MG63 (cell line): ENCODE measurements at regions not wholly inside any gene's neighbourhood (a gene's known extent, or its start where the extent isn't known, plus 50 kb on each side); places are given as distances from the start of the nearest gene placed in this dataset.
"Not testable (repeated sequence)": the region's sequence is repeated elsewhere in the genome, so short reads cannot be mapped to it uniquely, and the experiment has no call there.

ENCODE experiments used
- DNase-seq: peaks from one replicate; pipeline ENCODE4 v3.0.0-alpha.2; 2020
- H3K27me3 ChIP-seq: fragments of 250-450 bp; sonication (Bioruptor Pico); 2 replicates; pipeline ENCODE4 v1.5.1; 2020; ENCODE audit warnings: mild to moderate bottlenecking, moderate library complexity
- H3K36me3 ChIP-seq: fragments of 250-450 bp; sonication (Bioruptor Pico); 2 replicates; pipeline ENCODE4 v1.5.1; 2020; ENCODE audit warnings: mild to moderate bottlenecking, moderate library complexity
- H3K4me3 ChIP-seq: fragments of 250-450 bp; sonication (Bioruptor Pico); 2 replicates; pipeline ENCODE4 v1.5.1; 2020; ENCODE audit warnings: mild to moderate bottlenecking, moderate library complexity
- H3K9me3 ChIP-seq: fragments of 250-450 bp; sonication (Bioruptor Pico); 2 replicates; pipeline ENCODE4 v1.5.1; 2020; ENCODE audit warnings: mild to moderate bottlenecking, moderate library complexity

DNA sequence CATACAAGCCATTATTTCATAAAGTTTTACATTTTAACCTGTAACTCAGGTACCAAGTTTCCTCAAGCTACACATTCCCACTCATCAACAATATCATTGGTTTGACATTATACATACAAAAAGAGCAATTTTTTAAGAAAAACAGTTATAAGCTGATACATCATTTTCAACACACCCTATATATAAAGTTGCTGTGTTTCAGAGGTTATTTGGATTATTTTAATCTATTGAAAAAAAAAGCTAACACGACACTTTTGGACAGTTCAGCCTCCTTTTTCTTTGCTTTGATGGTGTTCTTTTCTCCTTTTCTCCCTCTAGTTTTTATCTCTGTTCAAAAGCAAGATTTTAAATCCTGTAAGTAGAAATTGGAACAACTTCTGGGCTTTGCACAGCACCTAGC is 175.9 kb upstream of the CREB1 start:
- Histone ChIP-seq H3K36me3 (no peaks in the 10 kb centered on the region), H3K4me3 (no peak overlapping the region), H3K27me3 (no peaks in the 10 kb centered on the region), H3K9me3 (no peaks in the 10 kb centered on the region)
- DNase-seq: no peak

DNA sequence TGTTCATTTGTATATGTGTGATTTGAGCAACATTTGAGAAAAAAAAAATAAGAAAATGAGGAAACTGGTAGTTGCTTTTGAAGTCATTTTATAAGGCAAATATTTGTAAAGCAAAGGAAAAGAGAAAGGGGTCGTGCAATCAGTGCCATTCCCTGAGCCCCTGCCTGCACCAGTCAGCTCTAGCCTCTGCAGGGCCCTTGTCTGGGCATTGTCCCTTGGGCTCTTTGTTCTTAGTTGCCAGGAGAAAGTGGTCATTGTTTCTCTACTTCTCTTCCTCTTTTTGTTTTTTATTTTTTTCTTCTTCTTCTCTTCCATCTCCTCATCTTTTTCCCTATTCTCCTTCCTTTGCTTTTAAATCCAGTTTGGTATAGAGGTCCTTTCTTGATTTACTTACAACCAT is 175.3 kb upstream of the CREB1 start:
- no peaks in the 10 kb centered on the region for H3K27me3 ChIP-seq
- no peak overlapping the region for H3K4me3 ChIP-seq
- no peaks in the 10 kb centered on the region for H3K36me3 ChIP-seq
- DNase-seq: no peak
- H3K9me3 ChIP-seq: no peaks in the 10 kb centered on the region

DNA sequence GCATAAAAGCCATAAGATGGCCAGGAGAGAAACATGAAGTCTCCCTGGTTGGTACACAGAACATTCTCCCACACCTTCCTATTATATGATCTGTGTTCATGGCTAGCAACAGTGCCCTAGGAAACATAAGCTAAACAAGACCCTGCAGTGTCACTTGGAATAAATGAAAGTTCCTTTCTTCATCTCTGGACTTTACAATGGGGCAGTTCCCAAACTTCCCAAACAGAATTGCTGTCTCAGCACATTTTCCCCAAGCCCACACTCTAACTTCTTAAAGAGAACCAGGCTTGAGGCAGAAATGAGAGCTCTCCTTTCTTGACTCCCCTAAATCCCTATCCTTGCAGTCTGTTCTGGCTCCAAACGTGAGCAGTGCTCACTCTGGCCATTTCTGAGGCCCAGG is 173.2 kb upstream of the CREB1 start:
- H3K9me3 ChIP-seq: no peaks in the 10 kb centered on the region
- no peak for DNase-seq

DNA sequence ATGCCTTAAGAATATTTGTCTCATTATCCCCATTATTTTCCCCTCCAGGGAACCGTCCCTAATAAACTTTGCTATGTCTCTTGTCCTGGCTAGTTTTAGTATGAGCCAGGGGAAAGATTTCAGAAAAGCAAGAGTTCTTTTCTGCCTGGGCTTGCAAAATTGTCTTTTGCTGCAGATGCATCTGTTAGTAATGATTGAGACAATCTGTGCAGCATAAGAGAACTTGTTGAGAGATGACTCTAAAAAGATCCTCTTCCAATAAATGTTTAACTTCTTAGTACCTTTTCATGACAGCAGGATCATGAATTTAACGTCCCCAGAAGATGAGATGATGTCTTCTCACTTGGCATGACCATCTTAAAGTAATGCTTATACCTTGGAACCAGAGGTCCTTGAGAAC is 172.5 kb upstream of the CREB1 start:
- no peaks in the 10 kb centered on the region for H3K27me3 ChIP-seq
- H3K4me3 ChIP-seq: no peak overlapping the region
- no peak for DNase-seq
- H3K9me3 ChIP-seq: no peaks in the 10 kb centered on the region
- H3K36me3 ChIP-seq: no peaks in the 10 kb centered on the region

More for the DNA sequence above, 173.2 kb upstream of the CREB1 start:
- H3K27me3 ChIP-seq: no peaks in the 10 kb centered on the region
- no peak overlapping the region for H3K4me3 ChIP-seq
- no peaks in the 10 kb centered on the region for H3K36me3 ChIP-seq

DNA sequence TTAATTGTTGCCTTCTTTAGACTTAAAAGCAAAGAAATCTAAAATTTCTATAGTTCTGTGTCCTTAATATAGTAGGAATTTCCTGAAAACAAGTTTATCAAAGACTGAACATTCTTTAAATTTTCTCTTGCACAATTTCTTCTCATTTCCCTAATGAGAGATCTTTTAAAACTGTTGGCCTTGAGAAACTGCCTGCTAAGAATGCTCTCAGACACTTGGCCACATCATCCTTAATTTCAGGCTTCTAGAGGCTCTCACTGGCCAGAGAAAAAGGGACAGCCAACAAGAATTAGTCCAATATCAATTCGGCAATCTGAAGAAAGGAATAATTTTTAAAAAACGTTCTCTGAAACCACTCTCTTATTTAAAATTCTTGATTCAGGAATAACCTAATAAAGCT is 167.0 kb upstream of the CREB1 start:
- H3K4me3 ChIP-seq: no peak overlapping the region
- H3K9me3 ChIP-seq: no peaks in the 10 kb centered on the region
- H3K27me3 ChIP-seq: no peaks in the 10 kb centered on the region
- DNase-seq: no peak
- H3K36me3 ChIP-seq: no peaks in the 10 kb centered on the region

DNA sequence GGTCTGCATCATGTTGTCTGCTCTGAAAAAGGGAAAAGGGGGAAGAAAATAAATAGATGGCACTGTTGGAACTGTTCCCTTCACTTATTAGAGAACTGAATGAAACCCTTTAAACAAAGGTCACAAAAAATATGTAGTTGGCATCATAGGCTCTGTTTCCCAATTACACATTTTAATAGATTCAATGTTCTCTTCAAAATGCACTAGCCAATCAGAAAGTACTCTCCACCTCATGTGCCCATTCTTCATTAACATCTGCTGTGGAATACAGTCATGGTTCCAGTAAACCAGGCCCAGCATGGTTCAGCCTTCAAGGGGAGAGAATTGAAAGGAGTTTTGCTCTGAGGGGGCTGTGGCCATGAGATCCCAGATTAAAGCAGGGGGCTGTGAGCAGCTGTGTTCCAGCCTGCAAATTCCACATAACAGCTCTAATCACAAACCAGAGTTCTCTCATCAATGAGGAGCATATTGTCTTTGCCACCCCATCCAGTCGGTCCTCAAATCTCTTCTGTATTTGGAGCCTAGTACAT is 165.9 kb upstream of the CREB1 start:
- H3K9me3 ChIP-seq: no peaks in the 10 kb centered on the region
- no peak overlapping the region for H3K4me3 ChIP-seq
- DNase-seq: no peak
- no peaks in the 10 kb centered on the region for H3K36me3 ChIP-seq
- no peaks in the 10 kb centered on the region for H3K27me3 ChIP-seq

DNA sequence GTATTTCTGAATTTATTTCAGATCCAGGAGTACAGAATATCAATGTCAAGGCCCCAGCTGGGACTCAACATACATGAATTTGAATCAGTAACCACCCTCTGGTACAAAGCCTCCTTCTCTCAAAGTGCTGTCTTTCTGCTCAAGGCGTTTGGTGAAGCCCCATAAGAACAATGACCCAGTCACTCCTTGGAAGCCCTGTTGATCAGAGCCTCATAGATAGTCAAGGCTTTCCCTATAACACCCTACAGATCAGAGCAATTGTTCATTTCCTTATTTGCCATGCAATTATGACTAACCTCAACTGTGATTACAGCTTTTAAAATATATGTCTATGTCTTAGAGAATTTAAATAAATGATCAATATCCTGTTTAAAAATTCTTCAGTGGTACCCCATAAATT is 159.1 kb upstream of the CREB1 start:
- H3K9me3 ChIP-seq: peaks cover 11% of the 10 kb centered on the region
- H3K27me3 ChIP-seq: no peaks in the 10 kb centered on the region
- DNase-seq: no peak
- H3K36me3 ChIP-seq: no peaks in the 10 kb centered on the region
- H3K4me3 ChIP-seq: no peak overlapping the region

DNA sequence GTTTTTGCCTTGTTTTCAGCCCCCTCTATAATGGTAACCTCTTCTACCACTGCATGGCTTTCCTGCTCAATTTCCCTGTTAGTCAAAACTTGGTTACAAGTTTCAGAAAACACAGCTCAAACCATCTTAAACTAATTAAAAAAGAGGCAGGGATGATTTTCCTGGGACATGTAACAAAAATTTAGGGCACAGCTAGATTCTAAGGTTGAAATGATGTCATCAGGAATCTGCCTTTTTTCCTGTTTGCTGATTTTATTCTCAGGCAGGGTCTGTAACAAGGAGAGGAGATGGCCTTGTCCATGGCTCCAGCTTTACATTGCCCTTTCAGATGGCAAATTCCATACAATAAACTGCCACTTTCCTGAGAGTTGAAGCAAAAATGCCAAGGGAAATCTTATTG is 157.9 kb upstream of the CREB1 start:
- H3K27me3 ChIP-seq: no peaks in the 10 kb centered on the region
- H3K4me3 ChIP-seq: no peak overlapping the region
- DNase-seq: no peak
- H3K9me3 ChIP-seq: peaks cover 14% of the 10 kb centered on the region
- H3K36me3 ChIP-seq: no peaks in the 10 kb centered on the region

DNA sequence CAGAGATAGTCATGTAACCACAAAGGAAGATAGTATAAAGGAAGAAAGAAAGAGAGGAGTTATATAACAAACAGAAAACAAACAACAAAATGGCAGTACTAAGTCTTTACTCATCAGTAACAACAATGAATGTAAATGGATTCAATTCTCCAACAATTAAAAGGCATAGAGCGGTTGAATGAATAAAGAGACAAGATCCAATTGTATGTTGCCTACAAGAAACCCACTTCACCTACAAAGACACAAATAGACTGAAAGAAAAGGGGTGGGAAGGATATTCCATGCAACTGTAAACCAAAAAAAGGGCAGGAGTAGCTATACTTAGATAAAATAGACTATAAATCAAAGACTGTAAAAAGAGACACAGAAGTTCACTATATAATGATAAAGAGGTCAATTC is 157.3 kb upstream of the CREB1 start:
- no peak for DNase-seq
- Histone ChIP-seq H3K4me3 (no peak overlapping the region), H3K9me3 (peaks cover 15% of the 10 kb centered on the region), H3K36me3 (no peaks in the 10 kb centered on the region), H3K27me3 (no peaks in the 10 kb centered on the region)

DNA sequence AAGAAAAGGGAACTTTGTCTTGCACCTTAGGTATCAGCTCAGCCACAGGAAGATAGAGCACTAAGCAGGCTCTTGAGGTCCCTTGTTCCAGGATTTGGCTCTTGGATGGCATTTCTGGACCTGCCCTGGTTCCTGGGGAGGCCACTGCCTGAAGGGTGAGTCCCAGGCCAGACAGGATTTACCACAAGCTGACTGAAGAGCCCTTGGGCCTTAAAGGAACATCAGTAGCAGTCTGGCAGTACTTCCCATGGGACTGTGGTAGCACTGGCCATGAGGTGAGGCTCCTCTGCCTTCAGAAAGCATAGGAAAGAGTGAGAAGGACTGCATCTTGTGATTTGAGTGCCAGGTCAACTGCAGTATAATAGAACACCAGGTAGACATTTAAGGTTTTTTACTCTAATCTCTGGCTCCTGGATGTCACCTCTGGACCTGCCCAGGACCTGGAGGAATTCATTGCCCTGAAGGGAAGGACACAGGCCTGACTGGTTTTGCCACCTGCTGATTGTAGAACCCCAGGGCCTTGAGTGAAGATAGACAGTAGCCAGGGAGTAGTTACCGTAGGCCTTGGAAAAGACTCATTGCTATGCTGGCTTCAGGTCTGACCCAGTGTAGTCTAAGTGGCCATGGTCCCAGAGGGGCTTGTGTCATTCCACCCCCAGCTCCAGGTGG is 154.4 kb upstream of the CREB1 start:
- Histone ChIP-seq H3K4me3 (no peak overlapping the region), H3K27me3 (no peaks in the 10 kb centered on the region), H3K36me3 (no peaks in the 10 kb centered on the region), H3K9me3 (peaks cover 27% of the 10 kb centered on the region)
- DNase-seq: no peak

DNA sequence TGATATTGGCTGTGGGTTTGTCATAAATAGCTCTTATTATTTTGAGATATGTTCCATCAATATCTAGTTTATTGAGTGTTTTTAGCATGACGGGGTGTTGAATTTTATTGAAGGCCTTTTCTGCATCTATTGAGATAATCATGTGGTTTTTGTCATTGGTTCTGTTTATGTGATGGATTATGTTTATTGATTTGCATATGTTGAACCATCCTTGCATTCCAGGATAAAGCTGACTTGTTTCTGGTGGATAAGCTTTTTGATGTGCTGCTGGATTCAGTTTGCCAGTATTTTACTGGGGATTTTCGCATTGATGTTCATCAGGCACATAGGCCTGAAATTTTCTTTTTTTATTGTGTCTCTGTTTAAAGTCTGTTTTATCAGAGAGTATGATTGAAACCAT is 151.1 kb upstream of the CREB1 start:
- DNase-seq, H3K27me3 ChIP-seq, H3K4me3 ChIP-seq, H3K36me3 ChIP-seq: not testable (repeated sequence)
- peaks cover 31% of the 10 kb centered on the region for H3K9me3 ChIP-seq

DNA sequence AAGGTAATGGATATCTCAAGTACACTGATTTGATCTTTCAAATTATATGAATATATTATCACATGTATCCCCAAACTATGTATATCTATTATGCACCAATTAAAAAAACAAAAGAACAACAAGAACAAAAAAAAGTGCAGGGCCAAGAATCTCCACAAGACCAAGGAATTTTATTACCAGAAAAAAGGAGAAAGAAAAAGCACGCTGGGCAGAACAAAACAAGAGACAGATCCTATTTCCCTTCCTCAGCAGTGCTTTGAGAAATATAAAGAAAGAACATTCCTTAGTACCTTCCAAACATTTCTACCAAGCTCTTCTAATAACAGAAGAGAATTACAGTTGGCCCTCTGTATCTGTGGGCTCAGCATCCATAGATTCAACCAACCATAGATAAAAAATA is 144.7 kb upstream of the CREB1 start:
- DNase-seq: no peak
- Histone ChIP-seq H3K9me3 (peaks cover 16% of the 10 kb centered on the region), H3K27me3 (no peaks in the 10 kb centered on the region), H3K36me3 (no peaks in the 10 kb centered on the region), H3K4me3 (no peak overlapping the region)

DNA sequence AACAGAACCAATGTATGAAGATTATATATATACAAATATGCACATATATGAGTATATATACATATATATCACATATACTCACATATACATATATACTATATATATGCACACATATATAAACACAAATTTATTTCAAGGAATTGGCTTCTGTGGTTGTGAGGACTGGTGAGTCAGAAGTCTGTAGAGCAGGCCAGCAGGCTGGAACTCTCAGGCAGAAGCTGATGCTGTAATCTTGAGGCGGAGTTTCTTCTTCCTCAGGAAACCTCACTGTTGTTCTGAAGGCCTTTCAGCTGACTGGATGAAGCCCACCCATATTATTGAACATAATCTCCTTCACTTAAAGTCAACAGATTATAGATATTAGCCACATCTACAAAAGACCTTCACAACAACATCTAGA is 143.9 kb upstream of the CREB1 start:
- Histone ChIP-seq H3K36me3 (no peaks in the 10 kb centered on the region), H3K27me3 (no peaks in the 10 kb centered on the region), H3K4me3 (no peak overlapping the region), H3K9me3 (peaks cover 16% of the 10 kb centered on the region)
- DNase-seq: peak; percentile 67

DNA sequence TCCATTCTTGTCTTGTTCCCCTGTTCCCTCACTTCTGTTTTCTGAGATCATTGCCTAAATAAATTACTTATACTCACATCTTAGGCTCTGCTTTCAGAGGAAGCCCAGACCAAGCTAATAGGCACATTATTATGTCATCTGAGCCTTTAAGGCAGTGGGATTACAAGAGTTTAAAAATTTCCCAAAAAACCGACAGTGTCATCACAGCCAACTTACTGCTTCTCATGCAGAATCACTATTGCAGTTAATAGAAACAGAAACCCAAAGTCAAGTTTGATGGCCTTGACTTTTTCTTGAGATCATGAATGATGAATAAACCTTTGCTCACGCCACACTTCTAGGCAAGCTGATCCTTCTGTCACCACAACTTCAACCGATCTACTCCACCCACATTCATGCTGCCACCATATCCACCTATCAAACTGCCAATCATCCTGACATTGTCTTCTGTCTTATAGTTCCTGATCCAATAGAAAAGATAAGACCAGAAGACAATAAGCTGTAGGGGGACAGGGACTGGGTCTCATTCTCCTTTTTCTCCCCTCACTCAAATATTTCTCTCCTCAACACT is 142.7 kb upstream of the CREB1 start:
- Histone ChIP-seq H3K36me3 (no peaks in the 10 kb centered on the region), H3K9me3 (peaks cover 12% of the 10 kb centered on the region), H3K27me3 (no peaks in the 10 kb centered on the region), H3K4me3 (no peak overlapping the region)
- no peak for DNase-seq

DNA sequence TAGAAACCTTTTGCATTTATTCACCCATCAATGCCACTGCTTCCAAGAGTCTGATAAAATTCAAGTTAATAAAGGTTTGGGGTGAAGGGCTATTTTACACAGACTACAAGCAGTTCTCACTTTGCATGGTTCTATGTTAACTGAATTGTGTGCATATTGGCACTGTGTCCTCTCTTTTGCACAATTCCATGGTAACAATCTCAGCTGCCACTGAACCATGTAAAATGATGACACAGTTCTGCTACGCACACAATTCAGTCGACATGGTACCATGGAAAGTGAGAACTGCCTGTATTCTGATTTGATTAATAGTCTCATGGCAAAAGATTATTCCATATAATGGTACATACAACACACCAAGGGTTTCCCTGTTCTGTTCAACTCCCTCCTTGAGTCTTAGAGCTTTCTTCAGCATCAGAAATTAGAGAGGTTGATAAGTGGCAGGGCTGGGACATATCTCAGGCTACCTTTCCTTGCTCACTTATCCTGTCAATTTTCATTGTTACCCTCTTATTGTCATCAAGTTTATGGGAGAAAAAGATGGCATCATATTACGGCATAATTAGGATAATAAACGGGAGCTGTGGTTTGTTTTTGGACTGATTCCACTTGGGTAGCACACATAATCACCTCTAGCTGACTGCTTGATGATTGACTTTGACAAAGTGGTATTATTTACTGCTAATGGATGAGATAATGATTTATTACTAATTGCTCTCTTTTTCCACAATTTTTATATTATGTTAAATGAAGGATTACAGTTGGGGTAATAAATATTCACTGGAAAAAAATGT is 139.3 kb upstream of the CREB1 start:
- Histone ChIP-seq H3K4me3 (no peak overlapping the region), H3K9me3 (peaks cover 2% of the 10 kb centered on the region), H3K36me3 (peaks cover under 1% of the 10 kb centered on the region; the same call in 1 of the 2 replicates), H3K27me3 (no peaks in the 10 kb centered on the region)
- DNase-seq: no peak

DNA sequence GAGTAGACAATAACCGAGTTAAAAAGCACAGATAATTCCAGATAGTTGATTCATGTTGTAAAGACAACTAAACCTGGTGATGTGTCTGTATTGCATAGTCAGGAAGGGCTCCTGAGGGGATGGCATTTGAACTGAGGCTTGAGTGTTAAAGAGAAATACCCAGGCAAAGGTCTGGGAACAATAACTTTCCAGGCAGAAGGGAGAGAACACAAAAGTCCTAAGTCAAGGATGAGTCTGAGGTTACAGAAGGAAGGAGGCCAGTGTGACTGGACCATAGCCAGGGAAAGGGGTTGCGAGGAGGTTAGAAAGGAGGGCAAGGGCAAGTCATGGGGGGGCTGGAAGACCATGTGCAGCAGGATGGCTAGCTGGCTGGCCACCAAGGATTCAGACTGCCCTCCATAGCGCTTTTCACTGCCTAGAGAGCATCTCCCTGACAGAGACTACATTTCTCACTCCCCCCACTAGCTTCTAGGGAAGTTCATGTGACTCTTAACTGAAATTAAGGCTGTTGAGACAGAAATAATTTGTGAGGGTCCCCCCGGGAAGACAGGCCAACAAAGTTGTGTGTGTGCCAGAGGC is 135.5 kb upstream of the CREB1 start:
- peak; percentile 73 for DNase-seq
- no peaks in the 10 kb centered on the region for H3K27me3 ChIP-seq
- H3K9me3 ChIP-seq: peaks cover 9% of the 10 kb centered on the region
- H3K36me3 ChIP-seq: peaks cover 4% of the 10 kb centered on the region; the same call in 1 of the 2 replicates
- H3K4me3 ChIP-seq: no peak overlapping the region

DNA sequence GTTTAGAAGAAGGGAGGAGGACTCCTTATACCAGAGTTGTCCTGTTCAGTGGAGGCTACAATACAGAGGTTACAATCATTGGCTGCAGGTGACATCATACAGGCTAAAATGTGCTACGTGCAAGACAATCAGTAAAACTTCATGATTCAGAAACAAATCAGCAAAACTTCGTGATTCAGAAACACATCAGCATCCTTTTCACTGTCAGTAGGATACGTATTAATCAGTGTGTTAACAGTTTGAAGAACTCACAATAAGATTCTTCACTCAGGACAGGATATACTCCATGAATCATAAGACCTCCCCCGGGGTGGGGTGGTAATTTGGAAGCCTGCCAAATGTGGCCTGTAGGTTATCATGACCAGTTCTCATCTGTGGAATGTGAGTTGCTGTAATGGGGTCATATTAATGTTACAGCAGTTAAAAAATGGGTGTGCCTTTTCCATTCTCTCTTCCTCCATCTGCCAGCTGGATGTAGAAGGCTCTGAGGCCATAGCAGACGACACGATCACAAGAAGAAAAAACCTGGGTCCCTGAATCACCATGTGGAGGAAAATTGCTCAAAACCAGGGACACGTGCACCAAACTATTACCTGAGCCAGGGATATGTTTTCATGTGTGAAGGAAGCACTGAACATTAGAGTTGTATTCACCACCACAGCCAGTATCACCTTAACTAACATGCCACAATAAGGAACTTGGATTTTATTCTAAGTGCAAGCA is 134.8 kb upstream of the CREB1 start:
- Histone ChIP-seq H3K9me3 (peaks cover 9% of the 10 kb centered on the region), H3K36me3 (peaks cover 4% of the 10 kb centered on the region; the same call in 1 of the 2 replicates), H3K4me3 (no peak overlapping the region), H3K27me3 (no peaks in the 10 kb centered on the region)
- peak; percentile 97 for DNase-seq
